Pancreas (tissue), 10 donors: ENCODE measurements at regions not wholly inside any gene's neighbourhood (a gene's known extent, or its start where the extent isn't known, plus 50 kb on each side); places are given as distances from the start of the nearest gene placed in this dataset.

ENCODE experiments used
- ATAC-seq, 4 donors: fragments of 200-7000 bp; cut with Tn5 transposase; one replicate each; pipeline versions ENCODE4 v1.8.0 to v1.9.1; 2020; ENCODE audit warnings: mild to moderate bottlenecking in 4 of 4, moderate library complexity in 4 of 4
- DNase-seq, 6 donors: peaks; one replicate each; pipeline ENCODE4 v3.0.0-alpha.2; 2020
- FAIRE-seq: peaks from 2 replicates; lab custom pipeline; 2012; peaks lifted over from hg19 to GRCh38; lab: Jason Lieb, UNC
- H3K27ac ChIP-seq, 4 donors: fragments of 200-600 bp; sonication (generic); 1 replicate in 3 of 4; 2 replicates in 1 of 4; pipeline versions ENCODE4 v1.5.0 to v1.8.0; 2020
- H3K27me3 ChIP-seq, 4 donors: fragments of 200-600 bp; one replicate each; pipeline ENCODE4 v1.8.0; 2021
- H3K36me3 ChIP-seq, 3 donors: fragments of 200-600 bp; sonication (generic) in 1 of 3; one replicate each; pipeline versions ENCODE4 v1.5.0 to v1.8.0; 2020 to 2021
- H3K4me1 ChIP-seq, 3 donors: fragments of 200-600 bp; one replicate each; pipeline ENCODE4 v1.8.0; 2021
- H3K4me3 ChIP-seq, 4 donors: fragments of 200-600 bp; sonication (generic) in 2 of 4; one replicate each; pipeline versions ENCODE4 v1.5.0 to v1.8.0; 2020 to 2021
- H3K9me3 ChIP-seq, 4 donors: fragments of 200-600 bp; one replicate each; pipeline ENCODE4 v1.8.0; 2021
- CTCF ChIP-seq, 4 donors: fragments of 200-600 bp; sonication (generic) in 3 of 4; IDR thresholded peaks; one replicate each; pipeline versions ENCODE4 v1.5.0 to v1.8.0; 2021; ENCODE audit warnings: antibody characterized with exemption in 4 of 4
- WGBS, 2 donors: extraction: QIAGEN DNeasy Blood & Tissue Kit; methylation state at CpG; one replicate each; pipeline ENCODE4 v1.1.7; 2013; 5-methylcytosine and 5-hydroxymethylcytosine counted together
- intact Hi-C, 3 donors: fragments of 100-400 bp; cut with DNase I; formaldehyde crosslinking; loops; one replicate each; pipeline versions ENCODE4 v1.11.1 to v1.14.2; 2022
- donor health status: healthy with polysubstance abuse.
- donor health status: DM: no; HTN: no; CAD: no; lungs with moderate emphysema.
- donor health status: DM: no; HTN: no; CAD: no.
- donor health status: control.
- donor health status: control.
- donor health status: Bipolar disorder and iron deficiency.
- donor health status: DM: yes; HTN: yes; CAD: no.
- donor health status: DM: no; HTN: no; CAD: no.
- donor health status: DM: no; HTN: no; CAD: no.
- donor health status: DM: yes; HTN: yes; CAD: no.

- no peak for ATAC-seq
- DNase-seq: no peak
- no peak overlapping the region for H3K4me3 ChIP-seq
- H3K27ac ChIP-seq: no peak overlapping the region
- WGBS, 2 donors: 45 to 59% methylated on average over 3 of the region's 3 CpGs
- FAIRE-seq: no peak
- no peaks in the 10 kb centered on the region for H3K4me1 ChIP-seq
- TF ChIP-seq CTCF (IDR thresholded peaks at IDR 0.05): no peak
- H3K27me3 ChIP-seq: no peaks in the 10 kb centered on the region
- intact Hi-C loops: no loop called here
- no peaks in the 10 kb centered on the region for H3K9me3 ChIP-seq
- H3K36me3 ChIP-seq: no peaks in the 10 kb centered on the region
Measured at GRCh38 chr4:175066923-175067627, 148.9 kb downstream of the ADAM29 start.

- Histone ChIP-seq H3K4me1 (no peaks in the 10 kb centered on the region), H3K27ac (no peak overlapping the region), H3K36me3 (no peaks in the 10 kb centered on the region), H3K27me3 (no peaks in the 10 kb centered on the region), H3K9me3 (no peaks in the 10 kb centered on the region), H3K4me3 (no peak overlapping the region)
- FAIRE-seq (no peak), ATAC-seq (no peak), DNase-seq (no peak)
- no peak for TF ChIP-seq CTCF (IDR thresholded peaks at IDR 0.05)
- intact Hi-C loops: no loop called here
Measured at GRCh38 chr4:175068266-175068665, 150.1 kb downstream of the ADAM29 start.

GRCh38 chr4:175070444-175070843, 152.3 kb downstream of the ADAM29 start:
- DNase-seq: no peak
- Histone ChIP-seq H3K9me3 (no peaks in the 10 kb centered on the region), H3K4me3 (no peak overlapping the region), H3K27me3 (no peaks in the 10 kb centered on the region), H3K27ac (no peak overlapping the region), H3K36me3 (no peaks in the 10 kb centered on the region), H3K4me1 (no peaks in the 10 kb centered on the region)
- no peak for TF ChIP-seq CTCF (IDR thresholded peaks at IDR 0.05)
- intact Hi-C loops: no loop called here
- FAIRE-seq: no peak
- 86 to 98% methylated on average over 3 of the region's 3 CpGs for WGBS, 2 donors
- no peak for ATAC-seq

- FAIRE-seq: no peak
- H3K36me3 ChIP-seq: no peaks in the 10 kb centered on the region
Measured at GRCh38 chr4:175071123-175071522, 153.0 kb downstream of the ADAM29 start.

More at GRCh38 chr4:175071123-175071522, 153.0 kb downstream of the ADAM29 start:
- Histone ChIP-seq H3K27ac (no peak overlapping the region), H3K4me3 (no peak overlapping the region), H3K4me1 (no peaks in the 10 kb centered on the region), H3K27me3 (no peaks in the 10 kb centered on the region), H3K9me3 (no peaks in the 10 kb centered on the region)
- ATAC-seq (no peak), DNase-seq (no peak)
- intact Hi-C loops: no loop called here
- TF ChIP-seq CTCF (IDR thresholded peaks at IDR 0.05): no peak
- 14 to 19% methylated on average over 3 of the region's 3 CpGs for WGBS, 2 donors
